Activated CD4-positive, alpha-beta T cell treated with anti-CD3 and anti-CD28 coated beads for 36 hours (primary cell): ENCODE measurements at regions not wholly inside any gene's neighbourhood (a gene's known extent, or its start where the extent isn't known, plus 50 kb on each side); places are given as distances from the start of the nearest gene placed in this dataset.

Experiments
- ATAC-seq: fragments of 200-7000 bp; cut with Tn5 transposase; one replicate; pipeline ENCODE4 v1.10.0; 2021; ENCODE audit warnings: mild to moderate bottlenecking, moderate library complexity
- CTCF ChIA-PET: fragments of 350-600 bp; sonication (Branson Sonifier 250); formaldehyde crosslinking; loops from one replicate; lab custom pipeline; 2021; ENCODE audit warnings: antibody characterized with exemption; lab: Charles Lee
- POLR2A ChIA-PET: fragments of 350-600 bp; sonication (Branson Sonifier 250); formaldehyde crosslinking; loops from one replicate; lab custom pipeline; 2021; ENCODE audit warnings: antibody characterized with exemption, inconsistent platforms; lab: Charles Lee
- DNase-seq: peaks from one replicate; pipeline ENCODE4 v3.0.0-alpha.2; 2020
- H3K27ac Mint-ChIP-seq: one replicate; pipeline ENCODE4 v1.8.0; 2021; ENCODE audit warnings: mixed read lengths
- H3K27me3 Mint-ChIP-seq: one replicate; pipeline ENCODE4 v1.8.0; 2021; ENCODE audit warnings: mixed read lengths
- H3K36me3 Mint-ChIP-seq: one replicate; pipeline ENCODE4 v1.8.0; 2021; ENCODE audit warnings: low read depth, mixed read lengths
- H3K4me1 Mint-ChIP-seq: one replicate; pipeline ENCODE4 v1.8.0; 2021; ENCODE audit warnings: mixed read lengths
- H3K4me3 Mint-ChIP-seq: one replicate; pipeline ENCODE4 v1.8.0; 2021; ENCODE audit warnings: mild to moderate bottlenecking, moderate library complexity, mixed read lengths
- H3K9me3 Mint-ChIP-seq: one replicate; pipeline ENCODE4 v1.8.0; 2021; ENCODE audit warnings: low read depth, mixed read lengths
- intact Hi-C, 2 experiments: fragments of 100-400 bp; cut with DNase I in 1 of 2; cut with micrococcal nuclease in 1 of 2; formaldehyde crosslinking; loops; one replicate each; pipeline versions ENCODE4 v1.14.2 to v1.15.1; 2022 to 2024; cut with DNase I, micrococcal nuclease

- intact Hi-C loops: no loop called here
- ChIA-PET CTCF (interaction anchor here (0.8 to 2.3 kb wide), 3 partner anchors 9 to 45 kb away, joined by 3 to 11 read pairs (median 3); no protein-coding TSS in a partner anchor), POLR2A (interaction anchor here (0.7 kb wide), 1 partner anchor 53 kb away, joined by 3 read pairs; no protein-coding TSS in a partner anchor)
- no peak for ATAC-seq
- no peaks in the 10 kb centered on the region for H3K9me3 Mint-ChIP-seq
- no peak overlapping the region for H3K4me3 Mint-ChIP-seq
- H3K4me1 Mint-ChIP-seq: peaks cover 9% of the 10 kb centered on the region
- peaks cover 4% of the 10 kb centered on the region for H3K27me3 Mint-ChIP-seq
- no peak for DNase-seq
- no peaks in the 10 kb centered on the region for H3K36me3 Mint-ChIP-seq
- H3K27ac Mint-ChIP-seq: no peak overlapping the region
These were observed 1287.1 kb downstream of the TMEM121 start for GRCh38 chr14:106813477-106813823.

GRCh38 chr14:106820119-106820518, 1293.7 kb downstream of the TMEM121 start:
- peaks cover 2% of the 10 kb centered on the region for H3K4me1 Mint-ChIP-seq
- intact Hi-C loops: no loop called here
- H3K27ac Mint-ChIP-seq: no peak overlapping the region
- CTCF ChIA-PET: interaction anchor here (0.9 to 4.0 kb wide), 4 partner anchors 11 to 202 kb away, joined by 3 to 67 read pairs (median 3); no protein-coding TSS in a partner anchor
- H3K36me3 Mint-ChIP-seq: no peaks in the 10 kb centered on the region
- no peak overlapping the region for H3K4me3 Mint-ChIP-seq
- peaks cover 8% of the 10 kb centered on the region for H3K27me3 Mint-ChIP-seq
- POLR2A ChIA-PET: no interaction called here
- no peaks in the 10 kb centered on the region for H3K9me3 Mint-ChIP-seq
- ATAC-seq (no peak), DNase-seq (no peak)

GRCh38 chr14:106821119-106821518, 1294.7 kb downstream of the TMEM121 start:
- ChIA-PET CTCF (interaction anchor here (0.8 to 4.0 kb wide), 8 partner anchors 10 to 158 kb away, joined by 3 to 67 read pairs (median 4); no protein-coding TSS in a partner anchor), POLR2A (interaction anchor here (0.7 kb wide), 1 partner anchor 55 kb away, joined by 8 read pairs; no protein-coding TSS in a partner anchor)
- H3K4me3 Mint-ChIP-seq: no peak overlapping the region
- intact Hi-C loops: no loop called here
- H3K4me1 Mint-ChIP-seq: peaks cover 2% of the 10 kb centered on the region
- H3K27me3 Mint-ChIP-seq: peaks cover 11% of the 10 kb centered on the region
- DNase-seq: no peak
- ATAC-seq: no peak
- H3K36me3 Mint-ChIP-seq: no peaks in the 10 kb centered on the region
- H3K27ac Mint-ChIP-seq: no peak overlapping the region
- no peaks in the 10 kb centered on the region for H3K9me3 Mint-ChIP-seq

GRCh38 chr14:106822905-106823304, 1296.5 kb downstream of the TMEM121 start:
- H3K36me3 Mint-ChIP-seq: no peaks in the 10 kb centered on the region
- no peak overlapping the region for H3K27ac Mint-ChIP-seq
- no peak overlapping the region for H3K4me3 Mint-ChIP-seq
- intact Hi-C loops: no loop called here
- ChIA-PET CTCF (interaction anchor here (0.9 to 4.0 kb wide), 8 partner anchors 9 to 160 kb away, joined by 3 to 67 read pairs (median 3); no protein-coding TSS in a partner anchor), POLR2A (no interaction called here)
- ATAC-seq (no peak), DNase-seq (no peak)
- H3K4me1 Mint-ChIP-seq: peaks cover 2% of the 10 kb centered on the region
- peaks cover 9% of the 10 kb centered on the region for H3K27me3 Mint-ChIP-seq
- H3K9me3 Mint-ChIP-seq: no peaks in the 10 kb centered on the region

- POLR2A ChIA-PET: no interaction called here
- H3K27ac Mint-ChIP-seq: no peak overlapping the region
- H3K4me3 Mint-ChIP-seq: no peak overlapping the region
- ATAC-seq (no peak), DNase-seq (no peak)
- H3K4me1 Mint-ChIP-seq: peaks cover 2% of the 10 kb centered on the region
- CTCF ChIA-PET: interaction anchor here (0.9 to 4.0 kb wide), 4 partner anchors 8 to 59 kb away, joined by 3 to 67 read pairs (median 3); no protein-coding TSS in a partner anchor
- intact Hi-C loops: no loop called here
- no peaks in the 10 kb centered on the region for H3K36me3 Mint-ChIP-seq
- no peaks in the 10 kb centered on the region for H3K9me3 Mint-ChIP-seq
- H3K27me3 Mint-ChIP-seq: peaks cover 8% of the 10 kb centered on the region
These were observed 1297.2 kb downstream of the TMEM121 start for GRCh38 chr14:106823552-106823951.

GRCh38 chr14:106826833-106827369, 1300.5 kb downstream of the TMEM121 start:
- Mint-ChIP-seq H3K27ac (no peak overlapping the region), H3K36me3 (no peaks in the 10 kb centered on the region), H3K27me3 (peaks cover 4% of the 10 kb centered on the region), H3K4me1 (no peaks in the 10 kb centered on the region), H3K9me3 (no peaks in the 10 kb centered on the region), H3K4me3 (no peak overlapping the region)
- intact Hi-C loops: no loop called here
- no peak for DNase-seq
- ATAC-seq: no peak
- ChIA-PET POLR2A (no interaction called here), CTCF (interaction anchor here (0.8 to 1.6 kb wide), 2 partner anchors 11 to 14 kb away, joined by 3 to 5 read pairs; no protein-coding TSS in a partner anchor)

- H3K27ac Mint-ChIP-seq: no peak overlapping the region
- H3K9me3 Mint-ChIP-seq: no peaks in the 10 kb centered on the region
- POLR2A ChIA-PET: interaction anchor here (0.7 to 1.2 kb wide), 4 partner anchors 13 to 44 kb away, joined by 3 to 5 read pairs (median 4); no protein-coding TSS in a partner anchor
- DNase-seq (peak; percentile 90), ATAC-seq (peak; percentile 65)
- H3K27me3 Mint-ChIP-seq: no peaks in the 10 kb centered on the region
- no peaks in the 10 kb centered on the region for H3K4me1 Mint-ChIP-seq
- H3K36me3 Mint-ChIP-seq: no peaks in the 10 kb centered on the region
- CTCF ChIA-PET: interaction anchor here (0.6 to 3.9 kb wide), 39 partner anchors 9 to 560 kb away, joined by 3 to 115 read pairs (median 7); no protein-coding TSS in a partner anchor
- no peak overlapping the region for H3K4me3 Mint-ChIP-seq
- intact Hi-C loops: no loop called here
These were observed 1304.9 kb downstream of the TMEM121 start for GRCh38 chr14:106831322-106831720.

- intact Hi-C loops: no loop called here
- Mint-ChIP-seq H3K27ac (no peak overlapping the region), H3K9me3 (no peaks in the 10 kb centered on the region), H3K36me3 (no peaks in the 10 kb centered on the region), H3K27me3 (no peaks in the 10 kb centered on the region), H3K4me3 (no peak overlapping the region), H3K4me1 (peaks cover 5% of the 10 kb centered on the region)
- DNase-seq (no peak), ATAC-seq (no peak)
- POLR2A ChIA-PET: no interaction called here
- CTCF ChIA-PET: interaction anchor here (0.6 to 2.5 kb wide), 6 partner anchors 10 to 420 kb away, joined by 3 to 10 read pairs (median 4); no protein-coding TSS in a partner anchor
These were observed 1311.5 kb downstream of the TMEM121 start for GRCh38 chr14:106837870-106838269.

GRCh38 chr14:106838991-106839769, 1312.8 kb downstream of the TMEM121 start:
- H3K4me1 Mint-ChIP-seq: peaks cover 14% of the 10 kb centered on the region
- no peak for DNase-seq
- no peaks in the 10 kb centered on the region for H3K27me3 Mint-ChIP-seq
- no peaks in the 10 kb centered on the region for H3K9me3 Mint-ChIP-seq
- ChIA-PET CTCF (interaction anchor here (0.8 to 3.2 kb wide), 6 partner anchors 8 to 100 kb away, joined by 3 to 96 read pairs (median 7); no protein-coding TSS in a partner anchor), POLR2A (no interaction called here)
- H3K27ac Mint-ChIP-seq: no peak overlapping the region
- no peaks in the 10 kb centered on the region for H3K36me3 Mint-ChIP-seq
- no peak for ATAC-seq
- intact Hi-C loops: no loop called here
- no peak overlapping the region for H3K4me3 Mint-ChIP-seq

- no peak overlapping the region for H3K27ac Mint-ChIP-seq
- H3K4me3 Mint-ChIP-seq: no peak overlapping the region
- peaks cover 15% of the 10 kb centered on the region for H3K4me1 Mint-ChIP-seq
- H3K36me3 Mint-ChIP-seq: no peaks in the 10 kb centered on the region
- peak; percentile 31 for DNase-seq
- intact Hi-C loops: no loop called here
- ATAC-seq: peak; percentile 27
- no peaks in the 10 kb centered on the region for H3K27me3 Mint-ChIP-seq
- H3K9me3 Mint-ChIP-seq: no peaks in the 10 kb centered on the region
- POLR2A ChIA-PET: no interaction called here
- CTCF ChIA-PET: interaction anchor here (0.7 to 3.2 kb wide), 7 partner anchors 9 to 42 kb away, joined by 3 to 96 read pairs (median 5); no protein-coding TSS in a partner anchor
These were observed 1313.9 kb downstream of the TMEM121 start for GRCh38 chr14:106840258-106840657.

- Mint-ChIP-seq H3K4me1 (peaks cover 21% of the 10 kb centered on the region), H3K4me3 (no peak overlapping the region), H3K27me3 (no peaks in the 10 kb centered on the region), H3K36me3 (no peaks in the 10 kb centered on the region), H3K27ac (no peak overlapping the region), H3K9me3 (no peaks in the 10 kb centered on the region)
- DNase-seq: no peak
- intact Hi-C loops: no loop called here
- no peak for ATAC-seq
- CTCF ChIA-PET: interaction anchor here (0.7 to 3.2 kb wide), 8 partner anchors 9 to 51 kb away, joined by 3 to 96 read pairs (median 5); no protein-coding TSS in a partner anchor
- POLR2A ChIA-PET: no interaction called here
These were observed 1314.6 kb downstream of the TMEM121 start for GRCh38 chr14:106840991-106841390.
